ENCODE measurements at regions not wholly inside any gene's neighbourhood (a gene's known extent, or its start where the extent isn't known, plus 50 kb on each side); places are given as distances from the start of the nearest gene placed in this dataset.
"Not testable (repeated sequence)": the region's sequence is repeated elsewhere in the genome, so short reads cannot be mapped to it uniquely, and the experiment has no call there.

- not testable (repeated sequence) for DNase-seq (ENCODE audit: low read depth in 1 of 2, low spot score in 1 of 2)
Observed at GRCh38 chr3:193927413-193928206, 208.3 kb upstream of the HES1 start.

DNA sequence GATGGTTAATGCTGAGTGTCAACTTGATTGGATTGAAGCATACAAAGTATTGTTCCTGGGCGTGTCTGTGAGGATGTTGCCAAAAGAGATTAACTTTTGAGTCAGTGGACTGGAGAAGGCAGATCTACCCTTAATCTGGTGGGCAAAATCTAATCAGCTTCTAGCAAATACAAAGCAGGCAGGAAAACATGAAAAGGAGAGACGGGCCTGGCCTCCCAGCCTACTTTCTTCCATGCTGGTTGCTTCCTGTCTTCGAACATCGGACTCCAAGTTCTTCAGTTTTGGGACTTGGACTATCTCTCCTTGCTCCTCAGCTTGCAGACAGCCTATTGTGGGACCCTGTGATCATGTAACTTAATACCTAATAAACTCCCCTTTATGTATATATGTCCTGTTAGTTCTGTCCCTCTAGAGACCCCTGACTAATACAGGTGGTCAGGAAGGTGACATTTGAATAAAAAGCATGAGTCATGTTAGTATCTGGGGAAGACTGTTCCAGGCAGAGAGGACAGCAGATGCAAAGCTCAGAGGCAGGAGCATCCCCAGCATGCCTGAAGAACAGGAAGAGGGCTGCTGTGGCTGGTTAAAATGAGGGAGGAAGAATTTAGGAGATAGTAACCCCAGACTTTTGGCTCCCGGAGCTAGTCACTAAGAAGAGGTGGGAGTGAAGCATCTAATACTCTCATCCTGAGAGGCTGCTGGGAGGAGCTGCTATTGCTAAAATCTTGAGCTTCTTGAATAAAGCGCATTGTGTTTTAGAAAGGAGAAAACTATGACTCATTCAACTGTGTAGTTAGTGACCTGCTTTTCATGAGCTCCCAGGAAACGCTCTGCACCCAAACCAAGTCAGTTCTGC, 207.4 kb upstream of the HES1 start:
- DNase-seq (ENCODE audit: low read depth in 1 of 2, low spot score in 1 of 2): no peak

GRCh38 chr3:193929373-193929772, 206.6 kb upstream of the HES1 start:
- DNase-seq (ENCODE audit: low read depth in 1 of 2, low spot score in 1 of 2): no peak

DNA sequence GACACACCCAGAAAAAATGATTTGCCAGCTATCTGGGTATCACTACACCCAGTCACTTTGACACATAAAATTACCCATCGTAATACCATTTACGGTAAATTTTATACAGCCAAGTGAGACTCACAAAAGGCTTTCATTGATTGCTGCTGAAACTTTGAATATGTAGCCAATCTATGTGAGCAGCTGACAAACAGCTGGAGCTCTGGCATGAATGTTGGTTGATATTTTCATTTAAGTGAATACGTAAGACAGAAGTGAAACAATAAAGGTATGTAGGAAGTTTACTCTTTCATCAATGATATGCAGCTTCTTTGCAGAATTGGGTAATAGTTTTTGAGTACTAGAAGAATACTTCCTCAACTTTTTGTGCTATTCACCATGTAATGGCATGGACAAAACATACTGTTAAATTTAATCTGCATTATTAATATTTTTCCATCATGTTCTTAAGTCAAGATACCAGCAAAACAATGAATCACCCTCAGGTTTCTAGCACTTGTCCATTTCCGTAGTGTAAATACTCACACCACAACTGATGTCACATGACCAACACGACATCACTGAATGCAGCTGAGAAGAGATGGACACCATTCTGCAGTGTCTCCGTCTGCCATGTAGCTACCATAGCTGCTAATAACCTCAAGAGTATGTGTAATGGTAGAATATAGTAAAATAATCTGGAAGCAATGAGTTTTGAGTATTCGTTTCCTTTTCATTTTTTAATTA, 205.9 kb upstream of the HES1 start:
- no peak for DNase-seq (ENCODE audit: low read depth in 1 of 2, low spot score in 1 of 2)

GRCh38 chr3:193932136-193932535, 203.8 kb upstream of the HES1 start:
- no peak for DNase-seq (ENCODE audit: low read depth in 1 of 2, low spot score in 1 of 2)

DNA sequence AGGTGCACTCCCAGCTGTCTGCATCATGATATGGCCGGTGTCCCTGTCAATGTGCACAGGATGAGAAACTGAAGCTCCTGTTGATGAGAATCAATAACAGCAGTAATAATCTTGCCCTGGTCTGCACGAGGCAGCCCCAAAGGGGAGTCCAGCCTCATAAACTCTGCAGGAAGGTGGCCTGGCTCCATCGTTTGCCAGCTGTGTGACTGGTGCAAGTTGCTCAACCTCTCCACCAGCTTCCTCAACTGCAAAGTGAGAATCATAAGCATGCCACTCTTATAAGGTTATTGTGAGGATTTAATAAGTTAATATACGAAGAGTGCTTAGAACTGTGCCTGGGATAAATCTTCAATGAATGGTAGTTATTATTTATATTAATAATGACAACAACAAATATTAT, 203.4 kb upstream of the HES1 start:
- DNase-seq (ENCODE audit: low read depth in 1 of 2, low spot score in 1 of 2): no peak

DNA sequence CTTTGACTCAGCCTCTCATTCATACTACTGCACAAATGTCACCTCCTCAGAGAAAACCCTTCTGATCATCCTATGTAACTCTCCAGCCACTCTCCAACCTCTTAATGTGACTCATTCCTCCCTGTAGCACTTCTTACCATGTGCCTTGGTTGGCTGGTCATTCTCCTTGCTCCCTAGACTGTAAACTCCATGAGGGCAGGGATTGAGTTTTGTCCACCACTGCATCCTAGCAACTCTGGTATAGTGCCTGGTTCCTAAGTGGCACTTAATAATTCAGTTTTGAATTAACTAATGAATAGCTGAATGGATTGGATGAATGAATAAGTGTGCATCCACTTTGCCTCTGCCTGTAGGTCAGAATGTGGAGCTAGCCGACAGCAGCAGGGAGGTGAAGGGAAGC, 202.5 kb upstream of the HES1 start:
- no peak for DNase-seq (ENCODE audit: low read depth in 1 of 2, low spot score in 1 of 2)

- no peak for DNase-seq (ENCODE audit: low read depth in 1 of 2, low spot score in 1 of 2)
Observed at GRCh38 chr3:193935916-193936315, 200.0 kb upstream of the HES1 start.

DNA sequence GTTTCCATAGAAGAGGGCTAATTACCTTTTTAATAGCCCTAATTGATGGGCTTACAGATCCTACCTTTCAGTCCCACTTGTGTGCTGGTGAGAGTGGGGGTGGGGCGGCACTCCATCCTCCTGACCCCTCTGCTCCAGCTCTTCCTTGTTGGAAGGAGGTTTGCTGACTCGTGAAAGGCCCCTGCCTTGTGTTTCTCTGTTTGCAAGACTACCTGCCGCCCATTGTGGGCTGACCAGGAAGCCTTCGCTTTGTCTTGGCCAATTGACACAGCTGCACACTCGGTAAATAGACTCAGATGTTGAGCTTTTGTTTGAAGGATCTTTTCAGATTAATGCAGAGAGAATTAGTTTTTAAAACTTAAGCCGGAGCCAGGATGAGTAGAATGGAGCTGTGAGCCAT, 197.3 kb upstream of the HES1 start:
- no peak for DNase-seq (ENCODE audit: low read depth in 1 of 2, low spot score in 1 of 2)

DNA sequence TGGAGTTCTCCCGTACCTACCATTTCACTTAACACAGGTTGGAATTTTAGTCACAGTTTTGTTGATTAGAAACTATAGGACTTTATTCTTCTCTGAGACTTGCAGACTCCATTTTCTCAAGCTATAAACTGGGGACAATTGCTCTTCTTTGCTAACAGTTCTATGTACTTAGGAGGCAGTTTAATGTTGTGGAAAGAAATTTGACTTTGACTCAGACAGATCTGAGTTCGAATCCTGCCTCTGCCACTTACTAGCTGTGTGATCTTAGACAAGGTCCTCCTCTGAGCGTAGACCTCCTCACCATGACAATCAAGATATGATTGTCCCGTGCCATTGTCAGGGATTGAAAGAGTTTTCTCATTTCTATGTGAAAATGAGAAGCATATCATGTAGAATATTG, 196.4 kb upstream of the HES1 start:
- DNase-seq (ENCODE audit: low read depth in 1 of 2, low spot score in 1 of 2): no peak

- DNase-seq (ENCODE audit: low read depth in 1 of 2, low spot score in 1 of 2): no peak
Observed at GRCh38 chr3:193940526-193940925, 195.4 kb upstream of the HES1 start.

GRCh38 chr3:193941486-193941885, 194.5 kb upstream of the HES1 start:
- DNase-seq (ENCODE audit: low read depth in 1 of 2, low spot score in 1 of 2): no peak

GRCh38 chr3:193942516-193943055, 193.4 kb upstream of the HES1 start:
- DNase-seq (ENCODE audit: low read depth in 1 of 2, low spot score in 1 of 2): no peak

DNA sequence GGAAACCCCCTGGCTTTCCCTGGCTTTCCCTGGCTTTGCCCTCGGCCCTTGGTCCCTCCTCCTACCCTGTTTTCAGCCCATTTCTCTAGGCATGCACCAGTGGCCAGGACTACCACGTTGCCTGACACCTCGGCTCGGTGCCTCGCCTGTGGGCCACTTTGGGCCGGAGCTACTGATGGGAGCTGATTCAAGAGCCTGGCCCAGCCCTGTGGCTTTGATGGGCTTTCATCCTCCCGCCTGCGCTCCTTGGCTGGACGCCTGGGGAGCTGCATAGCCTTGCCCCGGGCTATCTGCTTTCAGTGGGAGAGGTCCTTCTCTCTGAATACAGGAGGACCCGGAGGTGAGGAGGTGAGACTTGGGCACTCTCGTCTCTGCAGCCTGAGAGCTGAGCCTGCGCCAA, 192.7 kb upstream of the HES1 start:
- no peak for DNase-seq (ENCODE audit: low read depth in 1 of 2, low spot score in 1 of 2)

GRCh38 chr3:193943851-193944517, 192.0 kb upstream of the HES1 start:
- DNase-seq (ENCODE audit: low read depth in 1 of 2, low spot score in 1 of 2): no peak

GRCh38 chr3:193944518-193944884, 191.4 kb upstream of the HES1 start:
- DNase-seq (ENCODE audit: low read depth in 1 of 2, low spot score in 1 of 2): no peak

DNA sequence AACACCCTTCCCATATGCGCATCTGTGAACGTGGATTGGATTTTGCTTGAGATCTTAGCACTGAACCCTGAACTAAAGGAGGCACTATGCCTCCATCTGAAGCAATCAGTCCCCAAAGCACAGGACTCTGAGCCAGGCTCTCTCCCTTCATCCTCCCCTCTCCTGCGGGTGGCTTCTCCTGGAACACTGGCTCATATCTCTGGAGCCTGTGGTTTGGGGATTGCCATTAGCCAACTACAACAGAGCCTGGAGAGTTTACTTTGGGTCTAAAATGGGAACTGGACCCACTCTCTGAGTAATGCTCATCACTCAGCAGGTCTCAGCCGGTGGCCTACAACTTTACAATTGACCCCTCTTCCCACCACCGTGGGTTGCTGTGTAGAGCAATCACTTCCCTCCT, 190.8 kb upstream of the HES1 start:
- no peak for DNase-seq (ENCODE audit: low read depth in 1 of 2, low spot score in 1 of 2)

DNA sequence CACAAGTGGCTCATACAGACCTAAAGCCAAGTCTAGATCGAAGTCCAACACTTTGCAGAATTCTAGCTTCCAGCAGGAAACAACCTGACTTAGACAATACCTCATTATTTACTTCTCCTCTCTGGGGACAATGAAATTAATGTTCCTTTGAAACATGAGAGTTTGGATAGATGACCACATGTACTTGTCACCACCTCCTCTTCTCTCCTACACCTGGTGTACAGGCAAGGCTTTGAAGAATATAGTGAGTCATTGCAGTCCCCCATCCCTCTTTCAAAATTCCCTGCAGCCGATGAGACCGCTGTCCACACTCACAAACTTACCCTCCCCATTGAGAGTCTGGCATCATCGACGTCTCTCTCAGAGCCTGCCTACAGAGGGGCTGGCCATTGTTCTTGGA, 189.0 kb upstream of the HES1 start:
- DNase-seq (ENCODE audit: low read depth in 1 of 2, low spot score in 1 of 2): no peak

DNA sequence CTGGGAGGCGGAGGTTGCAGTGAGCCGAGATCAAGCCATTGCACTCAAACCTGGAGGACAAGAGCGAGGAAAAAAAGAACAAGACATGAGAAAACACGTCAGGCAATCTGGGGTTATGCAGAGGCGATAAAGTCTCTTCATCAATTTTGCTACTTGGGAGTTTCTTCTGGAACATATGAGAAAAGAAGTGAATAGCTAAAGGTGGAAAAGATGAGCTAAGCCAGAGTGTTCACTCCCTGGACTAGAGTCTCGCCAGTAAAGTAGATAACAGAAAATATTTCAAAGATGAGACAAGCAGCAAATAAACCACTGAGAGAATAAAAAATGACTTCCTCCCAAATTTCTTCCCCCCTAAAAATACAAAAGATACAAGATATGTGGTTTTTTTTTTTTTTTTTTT, 188.4 kb upstream of the HES1 start:
- no peak for DNase-seq (ENCODE audit: low read depth in 1 of 2, low spot score in 1 of 2)

- DNase-seq (ENCODE audit: low read depth in 1 of 2, low spot score in 1 of 2): no peak
Observed at GRCh38 chr3:193948459-193948858, 187.5 kb upstream of the HES1 start.

- DNase-seq (ENCODE audit: low read depth in 1 of 2, low spot score in 1 of 2): no peak
Observed at GRCh38 chr3:193951859-193952258, 184.1 kb upstream of the HES1 start.
